OCI-LY3 (cell line): ENCODE measurements at regions not wholly inside any gene's neighbourhood (a gene's known extent, or its start where the extent isn't known, plus 50 kb on each side); places are given as distances from the start of the nearest gene placed in this dataset.

ENCODE experiments used
- H2AFZ ChIP-seq: fragments of 200-600, 300-600 bp; shearing (Covaris generic); 2 replicates; pipeline ENCODE4 v1.6.0; 2014; ENCODE audit warnings: antibody characterized with exemption, low read depth, low read length
- H3K27ac ChIP-seq: fragments of 200-600, 300-600 bp; sonication (generic); 2 replicates; pipeline ENCODE4 v1.5.1; 2014; ENCODE audit warnings: mild to moderate bottlenecking, low read length, moderate library complexity, mixed read lengths
- H3K27me3 ChIP-seq: fragments of 200-600, 300-600 bp; sonication (generic); 2 replicates; pipeline ENCODE4 v1.6.1; 2014; ENCODE audit warnings: low read depth, low read length, mixed read lengths
- H3K36me3 ChIP-seq: fragments of 200-600, 300-600 bp; sonication (generic); replicated peaks from 2 replicates; pipeline ENCODE3; 2014; ENCODE audit warnings: low read depth, low read length, mixed read lengths
- H3K4me1 ChIP-seq: fragments of 300-600, 200-600 bp; sonication (generic); 2 replicates; pipeline ENCODE4 v1.6.1; 2014; ENCODE audit warnings: low read length, mixed read lengths
- H3K4me2 ChIP-seq: fragments of 200-600, 300-600 bp; sonication (generic); 2 replicates; pipeline ENCODE4 v1.6.1; 2014; ENCODE audit warnings: low read length, mixed read lengths
- H3K4me3 ChIP-seq: fragments of 300-600, 200-600 bp; sonication (generic); 2 replicates; pipeline ENCODE4 v1.5.1; 2014; ENCODE audit warnings: antibody characterized with exemption, mild to moderate bottlenecking, low read length, moderate library complexity
- H3K79me2 ChIP-seq: fragments of 300-600, 200-600 bp; shearing (Covaris generic); 2 replicates; pipeline ENCODE4 v1.6.1; 2014; ENCODE audit warnings: mild to moderate bottlenecking, low read length, mixed read lengths
- H3K9ac ChIP-seq: fragments of 300-600, 200-600 bp; shearing (Covaris generic); 2 replicates; pipeline ENCODE4 v1.6.0; 2014; ENCODE audit warnings: mild to moderate bottlenecking, low read length, moderate library complexity
- H3K9me3 ChIP-seq: fragments of 200-600, 300-600 bp; shearing (Covaris generic); 2 replicates; pipeline ENCODE4 v1.6.1; 2014; ENCODE audit warnings: low read length, mixed read lengths; ENCODE audit not compliant: insufficient read depth
- H4K20me1 ChIP-seq: fragments of 200-600, 300-600 bp; sonication (generic); 2 replicates; pipeline ENCODE4 v1.6.1; 2016; ENCODE audit warnings: low read length, mixed read lengths; ENCODE audit not compliant: insufficient read depth
- EZH2phosphoT487 ChIP-seq: fragments of 200-600 bp; shearing (Covaris generic); IDR thresholded peaks from 2 replicates; pipeline ENCODE4 v1.6.1; 2018; ENCODE audit warnings: antibody characterized with exemption, mixed run types, low read depth
- TF ChIP-seq, protein P1 (sequence below): fragments of 200-600, 300-600 bp; sonication (generic); IDR thresholded peaks from 2 replicates; pipeline ENCODE4 v1.5.1; 2014; ENCODE audit warnings: antibody characterized with exemption, low read length, low read depth

DNA sequence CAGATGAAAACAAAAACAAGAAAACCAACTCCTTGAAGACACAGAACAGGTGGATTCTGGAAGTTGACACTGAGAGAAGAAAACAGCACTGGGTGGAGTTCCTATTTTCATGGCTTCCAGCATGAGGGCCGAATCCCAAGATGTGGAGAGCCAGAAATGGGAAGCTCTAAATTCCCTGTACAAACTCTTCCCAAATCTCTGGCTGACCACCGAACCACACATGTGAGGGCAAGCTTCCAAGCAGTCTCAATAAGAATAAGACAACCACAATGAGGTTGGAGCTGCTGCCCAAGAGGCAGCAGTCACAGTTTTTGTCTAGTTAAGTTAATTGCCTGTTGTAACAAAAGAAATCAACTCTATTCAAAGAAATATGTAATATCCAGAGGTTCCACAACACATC lies 339.3 kb upstream of the SLC30A5 start:
- H3K27ac ChIP-seq, result no peak overlapping the region
- no peaks in the 10 kb centered on the region for H3K9me3 ChIP-seq
- H3K79me2 ChIP-seq, result no peaks in the 10 kb centered on the region
- H3K27me3 ChIP-seq, result no peaks in the 10 kb centered on the region
- no peak for TF ChIP-seq EZH2phosphoT487
- TF ChIP-seq, protein P1, sequence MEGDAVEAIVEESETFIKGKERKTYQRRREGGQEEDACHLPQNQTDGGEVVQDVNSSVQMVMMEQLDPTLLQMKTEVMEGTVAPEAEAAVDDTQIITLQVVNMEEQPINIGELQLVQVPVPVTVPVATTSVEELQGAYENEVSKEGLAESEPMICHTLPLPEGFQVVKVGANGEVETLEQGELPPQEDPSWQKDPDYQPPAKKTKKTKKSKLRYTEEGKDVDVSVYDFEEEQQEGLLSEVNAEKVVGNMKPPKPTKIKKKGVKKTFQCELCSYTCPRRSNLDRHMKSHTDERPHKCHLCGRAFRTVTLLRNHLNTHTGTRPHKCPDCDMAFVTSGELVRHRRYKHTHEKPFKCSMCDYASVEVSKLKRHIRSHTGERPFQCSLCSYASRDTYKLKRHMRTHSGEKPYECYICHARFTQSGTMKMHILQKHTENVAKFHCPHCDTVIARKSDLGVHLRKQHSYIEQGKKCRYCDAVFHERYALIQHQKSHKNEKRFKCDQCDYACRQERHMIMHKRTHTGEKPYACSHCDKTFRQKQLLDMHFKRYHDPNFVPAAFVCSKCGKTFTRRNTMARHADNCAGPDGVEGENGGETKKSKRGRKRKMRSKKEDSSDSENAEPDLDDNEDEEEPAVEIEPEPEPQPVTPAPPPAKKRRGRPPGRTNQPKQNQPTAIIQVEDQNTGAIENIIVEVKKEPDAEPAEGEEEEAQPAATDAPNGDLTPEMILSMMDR, result no peak
- H3K4me3 ChIP-seq, result no peak overlapping the region
- H3K4me2 ChIP-seq, result no peak overlapping the region
- H3K36me3 ChIP-seq, result no peaks in the 10 kb centered on the region
- no peak overlapping the region for H2AFZ ChIP-seq
- no peaks in the 10 kb centered on the region for H3K4me1 ChIP-seq
- H4K20me1 ChIP-seq, result no peaks in the 10 kb centered on the region
- H3K9ac ChIP-seq, result no peak overlapping the region

GRCh38 chr5:68755293-68755692 lies 338.5 kb upstream of the SLC30A5 start:
- Histone ChIP-seq H3K79me2 (no peaks in the 10 kb centered on the region), H3K36me3 (no peaks in the 10 kb centered on the region), H4K20me1 (no peaks in the 10 kb centered on the region), H3K9me3 (no peaks in the 10 kb centered on the region), H3K4me1 (no peaks in the 10 kb centered on the region), H3K27ac (no peak overlapping the region), H2AFZ (no peak overlapping the region), H3K4me2 (no peak overlapping the region), H3K27me3 (no peaks in the 10 kb centered on the region), H3K9ac (no peak overlapping the region), H3K4me3 (no peak overlapping the region)
- TF ChIP-seq EZH2phosphoT487, result no peak
- TF ChIP-seq, protein P1, result no peak

DNA sequence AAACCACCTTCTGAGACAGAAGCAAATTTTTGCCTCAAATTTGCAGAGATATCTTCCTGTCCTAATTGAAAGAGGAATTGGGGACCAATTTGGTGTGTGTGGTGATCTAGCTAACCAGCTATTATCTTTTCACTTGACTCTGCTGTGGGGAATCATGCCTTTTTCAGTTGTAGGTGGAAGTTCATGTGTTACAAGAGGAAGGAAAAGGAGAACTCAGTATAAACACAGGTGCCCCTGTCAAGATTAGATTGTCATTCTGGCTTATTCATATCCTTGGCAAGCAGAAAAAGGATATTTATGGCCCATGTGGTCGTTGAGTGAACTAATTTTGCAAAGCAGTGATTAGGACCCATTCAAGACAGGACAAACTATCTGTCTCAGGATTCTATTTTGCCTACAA lies 336.8 kb upstream of the SLC30A5 start:
- Histone ChIP-seq H3K79me2 (no peaks in the 10 kb centered on the region), H3K9me3 (no peaks in the 10 kb centered on the region), H3K27me3 (no peaks in the 10 kb centered on the region), H3K9ac (no peak overlapping the region), H2AFZ (no peak overlapping the region), H3K4me3 (no peak overlapping the region), H3K36me3 (no peaks in the 10 kb centered on the region), H3K4me2 (no peak overlapping the region), H3K27ac (no peak overlapping the region), H4K20me1 (no peaks in the 10 kb centered on the region), H3K4me1 (no peaks in the 10 kb centered on the region)
- TF ChIP-seq EZH2phosphoT487, result no peak
- TF ChIP-seq, protein P1, result no peak

DNA sequence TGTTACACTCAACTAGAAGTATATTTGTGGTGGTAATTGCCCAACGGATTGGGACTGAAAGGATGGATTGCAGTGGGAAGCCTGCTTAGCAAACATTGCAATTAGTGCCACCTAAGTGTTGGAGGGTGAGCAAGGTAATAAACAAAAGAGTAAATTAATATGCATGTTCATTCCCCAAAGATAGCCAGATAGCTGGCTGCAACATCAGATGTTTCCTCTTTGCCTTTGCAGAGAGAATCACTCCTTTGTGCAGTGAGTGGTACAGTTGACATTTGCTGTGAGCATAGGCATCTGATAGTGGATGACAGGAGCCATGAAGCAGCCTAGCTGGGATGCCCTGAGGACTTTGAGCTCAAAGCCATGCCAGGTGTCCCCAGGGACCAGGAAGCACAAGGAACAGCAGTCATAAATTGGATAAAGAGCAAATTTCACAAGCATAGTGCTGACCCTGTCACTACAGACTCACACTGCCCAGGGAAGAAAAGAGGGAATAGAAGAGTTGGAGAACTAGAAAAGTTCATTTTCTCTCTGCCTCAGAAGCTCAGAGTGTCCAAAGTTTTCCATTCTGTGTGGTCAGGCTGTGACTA lies 336.1 kb upstream of the SLC30A5 start:
- no peak for TF ChIP-seq EZH2phosphoT487
- TF ChIP-seq, protein P1, result no peak
- Histone ChIP-seq H3K4me1 (no peaks in the 10 kb centered on the region), H3K79me2 (no peaks in the 10 kb centered on the region), H3K27me3 (no peaks in the 10 kb centered on the region), H2AFZ (no peak overlapping the region), H3K9ac (no peak overlapping the region), H4K20me1 (no peaks in the 10 kb centered on the region), H3K36me3 (no peaks in the 10 kb centered on the region), H3K4me3 (no peak overlapping the region), H3K27ac (no peak overlapping the region), H3K4me2 (no peak overlapping the region), H3K9me3 (no peaks in the 10 kb centered on the region)
